GM12865 (cell line): ENCODE measurements at regions not wholly inside any gene's neighbourhood (a gene's known extent, or its start where the extent isn't known, plus 50 kb on each side); places are given as distances from the start of the nearest gene placed in this dataset.

Source experiments
- DNase-seq: peaks from one replicate; pipeline ENCODE4 v3.0.0; 2010; ENCODE audit warnings: low read depth
- H3K4me3 ChIP-seq: 2 replicates; pipeline ENCODE4 v1.5.1; 2011; ENCODE audit warnings: mild to moderate bottlenecking, low read depth, low read length, control low read depth
- TF ChIP-seq, protein P1 (sequence below): IDR thresholded peaks from 2 replicates; pipeline ENCODE4 v1.5.1; 2011; ENCODE audit warnings: low read length, control low read depth, low read depth, inconsistent platforms; ENCODE audit not compliant: insufficient read depth; ENCODE audit errors: missing control alignments

- TF ChIP-seq, protein P1, sequence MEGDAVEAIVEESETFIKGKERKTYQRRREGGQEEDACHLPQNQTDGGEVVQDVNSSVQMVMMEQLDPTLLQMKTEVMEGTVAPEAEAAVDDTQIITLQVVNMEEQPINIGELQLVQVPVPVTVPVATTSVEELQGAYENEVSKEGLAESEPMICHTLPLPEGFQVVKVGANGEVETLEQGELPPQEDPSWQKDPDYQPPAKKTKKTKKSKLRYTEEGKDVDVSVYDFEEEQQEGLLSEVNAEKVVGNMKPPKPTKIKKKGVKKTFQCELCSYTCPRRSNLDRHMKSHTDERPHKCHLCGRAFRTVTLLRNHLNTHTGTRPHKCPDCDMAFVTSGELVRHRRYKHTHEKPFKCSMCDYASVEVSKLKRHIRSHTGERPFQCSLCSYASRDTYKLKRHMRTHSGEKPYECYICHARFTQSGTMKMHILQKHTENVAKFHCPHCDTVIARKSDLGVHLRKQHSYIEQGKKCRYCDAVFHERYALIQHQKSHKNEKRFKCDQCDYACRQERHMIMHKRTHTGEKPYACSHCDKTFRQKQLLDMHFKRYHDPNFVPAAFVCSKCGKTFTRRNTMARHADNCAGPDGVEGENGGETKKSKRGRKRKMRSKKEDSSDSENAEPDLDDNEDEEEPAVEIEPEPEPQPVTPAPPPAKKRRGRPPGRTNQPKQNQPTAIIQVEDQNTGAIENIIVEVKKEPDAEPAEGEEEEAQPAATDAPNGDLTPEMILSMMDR, result no peak
- H3K4me3 ChIP-seq, result no peak overlapping the region
- DNase-seq, result no peak
Measured at GRCh38 chr18:39527465-39527864, 1961.9 kb upstream of the CELF4 start.

DNA sequence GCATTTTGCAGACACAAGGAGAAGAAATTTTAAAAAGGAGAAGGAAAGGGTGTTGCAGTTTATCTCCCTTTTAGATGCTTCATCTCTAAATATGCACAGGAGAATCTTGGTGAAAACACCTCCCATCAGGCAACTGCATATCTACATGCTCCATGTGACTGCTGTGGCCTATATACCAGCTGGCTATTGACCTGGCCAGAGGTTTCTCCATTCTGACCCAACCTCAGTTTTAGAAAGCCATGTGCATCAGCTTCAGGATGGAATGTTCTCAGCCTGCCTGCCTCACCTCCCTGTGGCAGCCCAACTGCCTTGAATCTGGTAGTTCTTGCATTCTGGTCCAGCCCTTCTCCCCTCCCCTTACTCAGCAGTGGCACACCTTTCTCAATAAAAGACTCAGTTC lies 1958.8 kb upstream of the CELF4 start:
- no peak for DNase-seq
- no peak overlapping the region for H3K4me3 ChIP-seq
- TF ChIP-seq, protein P1, result no peak

DNA sequence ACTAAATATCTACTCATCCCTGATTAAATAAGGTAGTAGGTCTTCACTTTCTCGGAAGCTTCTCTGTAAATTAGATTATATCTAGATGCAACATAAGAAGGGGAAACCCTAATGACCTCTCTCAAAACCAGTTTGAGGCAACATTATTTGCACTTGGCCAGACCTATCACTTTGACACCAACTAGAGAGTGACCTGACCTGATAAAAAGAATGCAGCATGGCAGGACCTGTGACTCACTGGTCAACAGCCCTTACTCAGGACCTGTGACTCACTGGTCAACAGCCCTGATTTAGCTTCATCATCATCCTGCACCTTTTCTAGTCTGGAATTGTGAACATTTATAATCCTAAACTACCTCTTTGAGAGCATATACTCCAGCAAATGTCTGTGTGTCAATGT lies 1957.7 kb upstream of the CELF4 start:
- no peak overlapping the region for H3K4me3 ChIP-seq
- no peak for DNase-seq
- TF ChIP-seq, protein P1, result no peak

GRCh38 chr18:39521164-39521563 lies 1955.6 kb upstream of the CELF4 start:
- TF ChIP-seq, protein P1, result no peak

DNA sequence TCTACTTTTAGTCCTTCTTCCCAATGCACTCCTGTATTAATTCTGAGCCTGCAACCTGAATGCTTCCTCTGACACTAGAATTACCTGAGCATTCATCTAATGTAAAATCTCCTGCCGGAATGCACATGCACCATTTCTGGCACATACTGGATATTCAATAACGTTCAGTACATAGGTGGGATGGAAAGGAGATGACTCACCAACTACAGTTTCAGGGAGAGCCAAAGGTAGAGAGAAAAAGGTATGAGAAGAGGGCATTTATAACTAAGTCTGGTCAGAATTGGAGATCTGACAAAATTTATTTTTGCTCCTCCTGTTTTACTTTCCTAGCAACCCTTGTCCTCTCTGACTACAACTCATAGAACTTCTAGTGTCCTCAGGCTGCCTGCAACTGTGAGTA lies 1954.1 kb upstream of the CELF4 start:
- TF ChIP-seq, protein P1, result no peak
- H3K4me3 ChIP-seq, result no peak overlapping the region
- no peak for DNase-seq

More at GRCh38 chr18:39521164-39521563, 1955.6 kb upstream of the CELF4 start:
- DNase-seq, result no peak
- no peak overlapping the region for H3K4me3 ChIP-seq

DNA sequence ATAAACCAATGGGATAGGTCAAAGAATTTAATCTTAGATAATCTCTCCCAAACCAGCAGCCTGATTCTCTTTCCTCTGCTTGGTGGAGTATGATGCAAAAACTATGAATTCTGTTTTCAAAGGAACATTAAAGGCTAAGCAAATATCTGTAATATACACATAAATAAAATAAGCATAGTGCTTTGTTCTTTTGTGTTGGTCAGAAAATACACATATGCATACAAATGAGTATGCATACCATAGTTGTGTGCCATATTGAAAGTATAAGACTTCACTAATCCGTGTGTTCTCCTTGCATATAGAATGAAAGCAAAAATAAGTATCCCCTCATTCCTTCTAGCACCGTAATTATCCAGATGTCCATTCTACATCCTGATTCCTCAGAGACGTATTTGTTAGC lies 1949.7 kb upstream of the CELF4 start:
- no peak overlapping the region for H3K4me3 ChIP-seq
- DNase-seq, result no peak
- TF ChIP-seq, protein P1, result no peak

- DNase-seq, result no peak
- TF ChIP-seq, protein P1, result no peak
- H3K4me3 ChIP-seq, result no peak overlapping the region
Measured at GRCh38 chr18:39513186-39513585, 1947.6 kb upstream of the CELF4 start.
